ENCODE measurements at regions not wholly inside any gene's neighbourhood (a gene's known extent, or its start where the extent isn't known, plus 50 kb on each side); places are given as distances from the start of the nearest gene placed in this dataset.

GRCh38 chr16:8381814-8382213, 208.5 kb downstream of the TMEM114 start:
- no peaks in the 10 kb centered on the region for H3K36me3 ChIP-seq (ENCODE audit: control insufficient read depth in 2 of 2, extremely low read depth in 1 of 2, insufficient read depth in 2 of 2, low read length in 2 of 2)
- no peaks in the 10 kb centered on the region for H3K27me3 ChIP-seq (ENCODE audit: control insufficient read depth, extremely low read depth, insufficient read depth, low read length)
- H3K9me1 ChIP-seq (ENCODE audit: control insufficient read depth, extremely low read depth, insufficient read depth, low read length) = no peaks in the 10 kb centered on the region
- H3K4me1 ChIP-seq (ENCODE audit: control insufficient read depth, extremely low read depth, insufficient read depth, low read length) = no peaks in the 10 kb centered on the region
- dilution Hi-C loops (cut with MboI; ENCODE audit: extremely low pct_ligation_motif_present, low sequenced_read_pairs) = no loop called here
- no peaks in the 10 kb centered on the region for H4K20me1 ChIP-seq (ENCODE audit: control insufficient read depth, extremely low read depth, insufficient read depth, low read length)
- H3K79me2 ChIP-seq (ENCODE audit: control insufficient read depth, insufficient read depth, low read length) = no peaks in the 10 kb centered on the region
- H3K27ac ChIP-seq (ENCODE audit: control insufficient read depth, insufficient read depth, low read length) = no peak overlapping the region
- H3K4me3 ChIP-seq (ENCODE audit: control insufficient read depth in 2 of 3, extremely low read depth in 1 of 3, insufficient read depth in 2 of 3, low read depth in 1 of 3, low read length in 3 of 3) = no peak overlapping the region
- no peak overlapping the region for H2AFZ ChIP-seq (ENCODE audit: control insufficient read depth, low read length)
- H3K9me3 ChIP-seq (ENCODE audit: control insufficient read depth, low read depth, low read length) = peaks cover 3% of the 10 kb centered on the region
- FAIRE-seq (no peak), DNase-seq (ENCODE audit: low read depth, low spot score) (no peak)
- TF ChIP-seq CTCF (optimal IDR thresholded peaks at IDR 0.05 in 1 of 3, IDR thresholded peaks at IDR 0.05 in 1 of 3, conservative IDR thresholded peaks at IDR 0.05 in 1 of 3; ENCODE audit: extremely low read depth in 1 of 3, insufficient read depth in 2 of 3, low read length in 3 of 3) (no peak), EZH2 (IDR thresholded peaks at IDR 0.05; ENCODE audit: low read length) (no peak)
- H3K4me2 ChIP-seq (ENCODE audit: control insufficient read depth, extremely low read depth, insufficient read depth, low read depth, low read length) = no peak overlapping the region
- no peak overlapping the region for H3K9ac ChIP-seq (ENCODE audit: control insufficient read depth, extremely low read depth, insufficient read depth, low read length)

GRCh38 chr16:8380311-8380710, 210.0 kb downstream of the TMEM114 start:
- Histone ChIP-seq H3K4me3 (ENCODE audit: control insufficient read depth in 2 of 3, extremely low read depth in 1 of 3, insufficient read depth in 2 of 3, low read depth in 1 of 3, low read length in 3 of 3) (no peak overlapping the region), H3K27ac (ENCODE audit: control insufficient read depth, insufficient read depth, low read length) (no peak overlapping the region), H3K9me1 (ENCODE audit: control insufficient read depth, extremely low read depth, insufficient read depth, low read length) (no peaks in the 10 kb centered on the region), H2AFZ (ENCODE audit: control insufficient read depth, low read length) (no peak overlapping the region), H3K36me3 (ENCODE audit: control insufficient read depth in 2 of 2, extremely low read depth in 1 of 2, insufficient read depth in 2 of 2, low read length in 2 of 2) (no peaks in the 10 kb centered on the region), H3K27me3 (ENCODE audit: control insufficient read depth, extremely low read depth, insufficient read depth, low read length) (no peaks in the 10 kb centered on the region), H3K9ac (ENCODE audit: control insufficient read depth, extremely low read depth, insufficient read depth, low read length) (no peak overlapping the region), H3K79me2 (ENCODE audit: control insufficient read depth, insufficient read depth, low read length) (no peaks in the 10 kb centered on the region), H3K4me1 (ENCODE audit: control insufficient read depth, extremely low read depth, insufficient read depth, low read length) (no peaks in the 10 kb centered on the region), H4K20me1 (ENCODE audit: control insufficient read depth, extremely low read depth, insufficient read depth, low read length) (no peaks in the 10 kb centered on the region), H3K4me2 (ENCODE audit: control insufficient read depth, extremely low read depth, insufficient read depth, low read depth, low read length) (no peak overlapping the region), H3K9me3 (ENCODE audit: control insufficient read depth, low read depth, low read length) (no peaks in the 10 kb centered on the region)
- FAIRE-seq (no peak), DNase-seq (ENCODE audit: low read depth, low spot score) (no peak)
- dilution Hi-C loops (cut with MboI; ENCODE audit: extremely low pct_ligation_motif_present, low sequenced_read_pairs) = no loop called here
- no peak for TF ChIP-seq EZH2 (IDR thresholded peaks at IDR 0.05; ENCODE audit: low read length)

- H2AFZ ChIP-seq (ENCODE audit: control insufficient read depth, low read length) = no peak overlapping the region
- no peaks in the 10 kb centered on the region for H4K20me1 ChIP-seq (ENCODE audit: control insufficient read depth, extremely low read depth, insufficient read depth, low read length)
- no peaks in the 10 kb centered on the region for H3K9me3 ChIP-seq (ENCODE audit: control insufficient read depth, low read depth, low read length)
- no peak for FAIRE-seq
- DNase-seq (ENCODE audit: low read depth, low spot score) = no peak
- H3K4me3 ChIP-seq (ENCODE audit: control insufficient read depth in 2 of 3, extremely low read depth in 1 of 3, insufficient read depth in 2 of 3, low read depth in 1 of 3, low read length in 3 of 3) = no peak overlapping the region
- no peak overlapping the region for H3K9ac ChIP-seq (ENCODE audit: control insufficient read depth, extremely low read depth, insufficient read depth, low read length)
- H3K4me2 ChIP-seq (ENCODE audit: control insufficient read depth, extremely low read depth, insufficient read depth, low read depth, low read length) = no peak overlapping the region
- no peaks in the 10 kb centered on the region for H3K9me1 ChIP-seq (ENCODE audit: control insufficient read depth, extremely low read depth, insufficient read depth, low read length)
- H3K27ac ChIP-seq (ENCODE audit: control insufficient read depth, insufficient read depth, low read length) = no peak overlapping the region
- H3K36me3 ChIP-seq (ENCODE audit: control insufficient read depth in 2 of 2, extremely low read depth in 1 of 2, insufficient read depth in 2 of 2, low read length in 2 of 2) = no peaks in the 10 kb centered on the region
- TF ChIP-seq EZH2 (IDR thresholded peaks at IDR 0.05; ENCODE audit: low read length) = no peak
- TF ChIP-seq CTCF (optimal IDR thresholded peaks at IDR 0.05 in 1 of 3, IDR thresholded peaks at IDR 0.05 in 1 of 3, conservative IDR thresholded peaks at IDR 0.05 in 1 of 3; ENCODE audit: extremely low read depth in 1 of 3, insufficient read depth in 2 of 3, low read length in 3 of 3) = no peak
- H3K79me2 ChIP-seq (ENCODE audit: control insufficient read depth, insufficient read depth, low read length) = no peaks in the 10 kb centered on the region
- H3K27me3 ChIP-seq (ENCODE audit: control insufficient read depth, extremely low read depth, insufficient read depth, low read length) = no peaks in the 10 kb centered on the region
- H3K4me1 ChIP-seq (ENCODE audit: control insufficient read depth, extremely low read depth, insufficient read depth, low read length) = no peaks in the 10 kb centered on the region
- dilution Hi-C loops (cut with MboI; ENCODE audit: extremely low pct_ligation_motif_present, low sequenced_read_pairs) = no loop called here
Observed at GRCh38 chr16:8377864-8378263, 212.4 kb downstream of the TMEM114 start.
